ENCODE measurements at regions not wholly inside any gene's neighbourhood (a gene's known extent, or its start where the extent isn't known, plus 50 kb on each side); places are given as distances from the start of the nearest gene placed in this dataset. TPM values are rescaled to one million over a fixed set of nuclear protein-coding genes. Genes with fewer than 3 reads are reported as not detected.

GRCh38 chr5:22908129-22908528 lies 55.0 kb upstream of the CDH12 start:
- 83% methylated on average over 1 of the region's 1 CpG for WGBS
- H4K8ac ChIP-seq (ENCODE audit: low read length): no peak overlapping the region

More at GRCh38 chr5:22908129-22908528, 55.0 kb upstream of the CDH12 start:
- H3K9me3 ChIP-seq (ENCODE audit: control insufficient read depth, low read length): no peaks in the 10 kb centered on the region
- no peaks in the 10 kb centered on the region for H3K4me1 ChIP-seq (ENCODE audit: control insufficient read depth, insufficient read depth, low read depth, low read length)
- no peak overlapping the region for H4K91ac ChIP-seq (ENCODE audit: low read length)
- H3K4me2 ChIP-seq (ENCODE audit: low read length, poor library complexity, severe bottlenecking): no peak overlapping the region
- no peaks in the 10 kb centered on the region for H3K27me3 ChIP-seq (ENCODE audit: control insufficient read depth in 1 of 2, insufficient read depth in 1 of 2, low read length in 2 of 2)
- H2BK15ac ChIP-seq (ENCODE audit: low read depth, poor library complexity, severe bottlenecking): no peak overlapping the region
- H2BK120ac ChIP-seq (ENCODE audit: low read depth, low read length): no peak overlapping the region
- H2AK5ac ChIP-seq (ENCODE audit: low read length, severe bottlenecking): no peak overlapping the region
- H2AFZ ChIP-seq (ENCODE audit: low read depth, low read length): no peak overlapping the region
- H3K4me3 ChIP-seq (ENCODE audit: insufficient read depth in 1 of 2, low read depth in 1 of 2, low read length in 2 of 2): no peak overlapping the region
- H2BK5ac ChIP-seq (ENCODE audit: low read depth, low read length, poor library complexity, severe bottlenecking): no peak overlapping the region
- H3K9ac ChIP-seq (ENCODE audit: low read length): peak overlapping the region; percentile 27
- H3K18ac ChIP-seq (ENCODE audit: low read depth in 1 of 2, low read length in 2 of 2): no peak overlapping the region
- H3K14ac ChIP-seq (ENCODE audit: low read length in 2 of 2): no peak overlapping the region
- no peak overlapping the region for H3K23ac ChIP-seq (ENCODE audit: low read length in 2 of 2)
- H3K4ac ChIP-seq (ENCODE audit: low read depth in 1 of 2, low read length in 2 of 2): no peak overlapping the region
- no peaks in the 10 kb centered on the region for H3K36me3 ChIP-seq (ENCODE audit: control insufficient read depth in 1 of 2, insufficient read depth in 2 of 2, low read depth in 1 of 2, low read length in 2 of 2)
- no peaks in the 10 kb centered on the region for H3K79me1 ChIP-seq (replicated peaks; ENCODE audit: low read length, poor library complexity, severe bottlenecking)
- peak; percentile 78 for DNase-seq
- no peak overlapping the region for H2BK12ac ChIP-seq (ENCODE audit: low read length in 2 of 2)
- no peak overlapping the region for H3K27ac ChIP-seq (ENCODE audit: low read length, poor library complexity, severe bottlenecking)

Small RNAs in the stretch of these regions (small RNA-seq; reads per million reads assigned to genes)
- not detected for gene RF00019 (ENCODE audit: low read depth)

All from mesenchymal stem cell (in vitro differentiated cells and primary cell).